HG03469 (cell line): ENCODE measurements at regions not wholly inside any gene's neighbourhood (a gene's known extent, or its start where the extent isn't known, plus 50 kb on each side); places are given as distances from the start of the nearest gene placed in this dataset.

ENCODE experiments used
- ATAC-seq: cut with Tn5 transposase; IDR thresholded peaks from one replicate; pipeline ENCODE4 v1.9.1; 2021; ENCODE audit warnings: mild to moderate bottlenecking, moderate library complexity, moderate number of reproducible peaks; ENCODE audit not compliant: unreplicated experiment

- ATAC-seq = no peak
These were observed 139.3 kb downstream of the IRF8 start for GRCh38 chr16:86037999-86038925.

DNA sequence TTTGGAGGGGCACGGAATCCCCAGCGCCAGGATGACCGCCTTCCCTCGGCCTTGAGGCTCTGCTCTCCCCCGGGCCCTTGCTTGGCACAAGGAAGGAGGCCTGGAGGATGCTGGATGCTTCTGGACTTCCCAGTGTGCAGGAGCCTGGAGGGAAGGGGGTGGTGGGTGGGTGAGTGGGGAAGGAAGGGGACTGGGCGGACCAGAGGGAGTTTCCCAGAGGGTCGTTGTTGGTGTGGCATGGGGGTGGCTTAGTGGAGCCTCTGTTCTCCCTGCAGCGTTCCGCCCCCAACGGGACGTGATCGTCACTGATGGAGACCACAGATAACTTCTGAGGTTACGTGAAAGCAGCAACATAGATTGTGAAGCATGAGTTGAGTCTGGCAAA, 140.0 kb downstream of the IRF8 start:
- ATAC-seq = no peak

GRCh38 chr16:86039606-86040005, 140.6 kb downstream of the IRF8 start:
- no peak for ATAC-seq

- no peak for ATAC-seq
These were observed 141.5 kb downstream of the IRF8 start for GRCh38 chr16:86040496-86040895.

- ATAC-seq = no peak
These were observed 142.3 kb downstream of the IRF8 start for GRCh38 chr16:86041215-86041614.

GRCh38 chr16:86041807-86042206, 142.8 kb downstream of the IRF8 start:
- no peak for ATAC-seq

- ATAC-seq = no peak
These were observed 143.4 kb downstream of the IRF8 start for GRCh38 chr16:86042393-86042792.

DNA sequence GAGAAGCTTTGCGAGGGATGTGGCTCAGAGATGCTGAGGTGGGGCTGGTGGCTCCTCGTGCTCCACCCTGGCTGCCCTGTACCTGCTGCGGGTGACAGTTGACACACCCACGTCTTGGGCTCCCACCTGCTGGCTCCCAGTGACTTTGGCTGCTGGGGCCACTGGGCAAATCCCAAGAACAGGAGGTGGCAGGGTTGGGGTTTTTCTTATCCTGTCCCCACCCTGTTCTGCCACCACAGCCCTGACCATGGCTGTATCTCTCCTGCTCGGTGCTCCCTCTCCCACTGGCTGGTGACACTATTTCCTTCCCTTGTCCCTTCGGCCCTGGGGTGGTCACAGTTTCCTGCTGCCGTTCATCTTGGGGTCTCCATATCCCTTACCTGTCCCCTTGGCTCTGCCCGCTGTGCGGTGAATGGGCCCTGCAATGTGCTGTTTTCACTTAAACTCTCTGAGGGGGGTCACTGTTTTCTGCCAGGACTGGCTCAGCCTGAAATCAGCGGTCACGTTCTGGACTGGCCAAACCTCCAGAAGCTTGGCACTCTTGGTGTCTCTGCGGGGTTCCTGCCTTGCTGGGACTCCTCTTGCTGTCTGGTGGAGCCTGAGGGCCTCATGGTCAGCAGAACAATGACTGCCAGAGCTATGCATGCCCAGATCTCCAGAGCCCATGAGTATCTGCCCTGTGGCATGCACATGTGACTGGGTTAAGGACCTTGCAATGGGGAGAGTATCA, 144.2 kb downstream of the IRF8 start:
- ATAC-seq = no peak

- no peak for ATAC-seq
These were observed 145.3 kb downstream of the IRF8 start for GRCh38 chr16:86044241-86044671.

- ATAC-seq = no peak
These were observed 146.1 kb downstream of the IRF8 start for GRCh38 chr16:86044881-86045590.

- ATAC-seq = no peak
These were observed 146.6 kb downstream of the IRF8 start for GRCh38 chr16:86045591-86045971.

GRCh38 chr16:86046026-86046425, 147.1 kb downstream of the IRF8 start:
- ATAC-seq = no peak

DNA sequence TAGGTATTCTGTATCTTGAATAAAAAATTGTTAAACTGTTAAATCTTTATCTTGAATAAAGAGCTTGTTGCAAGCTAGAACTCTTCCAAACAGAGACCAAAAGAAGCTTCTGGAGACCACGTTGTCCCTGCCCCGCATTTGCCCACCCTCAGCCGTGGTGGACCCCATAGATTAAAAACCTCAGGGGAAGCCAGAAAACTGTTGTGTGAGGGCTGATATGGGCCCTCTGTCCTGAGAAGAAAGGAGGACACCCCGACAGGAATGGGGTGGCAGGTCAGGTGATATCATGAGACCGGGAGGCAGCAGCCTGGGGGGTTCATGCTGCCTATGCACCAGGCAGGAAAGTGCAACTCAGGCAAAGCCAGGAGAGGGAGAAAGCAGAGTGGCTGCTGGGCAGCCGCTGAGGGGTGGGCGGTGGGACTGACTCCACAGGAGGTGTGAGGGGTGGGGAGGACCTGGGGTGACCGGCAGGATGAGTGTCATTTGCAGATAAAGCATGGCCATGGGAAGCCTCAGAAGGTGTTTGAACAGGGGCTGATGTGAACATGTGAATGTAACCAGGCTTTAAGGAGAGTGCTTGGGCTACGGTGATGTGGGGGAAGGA, 147.8 kb downstream of the IRF8 start:
- no peak for ATAC-seq

- no peak for ATAC-seq
These were observed 149.3 kb downstream of the IRF8 start for GRCh38 chr16:86048221-86048620.

DNA sequence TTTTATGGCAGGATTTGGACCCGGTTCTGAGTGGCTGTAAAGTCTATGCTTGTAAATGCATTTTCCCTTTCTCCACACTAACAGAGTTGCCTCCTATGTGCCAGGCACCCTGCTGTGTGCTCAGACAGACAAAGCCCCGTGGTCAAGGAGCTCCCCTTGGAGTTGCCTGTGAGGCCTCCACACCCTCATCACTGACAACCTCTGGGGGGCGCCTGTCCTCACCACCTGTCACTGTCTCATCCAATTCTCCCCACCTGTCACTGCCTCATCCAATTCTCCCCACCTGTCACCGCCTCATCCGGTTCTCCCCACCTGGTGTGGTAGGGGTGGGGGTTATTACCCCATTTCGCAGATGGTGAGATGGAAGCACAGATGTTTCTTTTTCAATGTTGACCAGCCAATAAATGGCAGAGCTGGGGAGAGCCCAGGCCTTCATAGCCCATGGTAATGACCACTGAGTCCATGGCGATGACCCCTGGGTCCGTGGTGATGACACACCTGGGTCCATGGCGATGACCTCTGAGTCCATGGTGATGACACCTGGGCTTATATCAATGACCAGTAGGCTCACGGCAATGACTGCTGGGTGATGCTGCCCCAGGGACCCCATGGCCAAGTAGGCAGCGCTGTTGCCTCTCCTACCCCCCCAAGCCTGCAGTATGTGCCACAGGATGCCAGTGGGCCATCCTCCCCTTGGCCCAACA, 150.1 kb downstream of the IRF8 start:
- no peak for ATAC-seq

DNA sequence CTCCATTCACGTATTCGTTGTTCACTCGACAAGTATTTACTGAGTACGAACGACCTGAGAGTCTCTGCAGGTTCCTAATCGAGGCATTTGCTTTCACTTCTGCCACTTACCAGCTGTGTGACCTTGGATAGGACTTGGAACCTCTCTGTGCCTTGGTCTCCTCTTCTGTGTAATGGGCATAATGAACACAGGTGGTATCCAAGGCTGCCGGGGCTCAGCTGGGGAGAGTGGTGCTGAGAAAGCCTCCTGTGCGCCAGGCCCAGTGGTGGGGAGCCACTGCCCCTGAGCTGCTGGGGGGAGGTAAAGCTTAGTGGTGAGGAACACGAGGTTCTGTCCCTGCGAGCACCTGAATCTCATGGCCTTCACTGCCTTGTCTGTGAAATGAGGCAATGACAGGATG, 150.7 kb downstream of the IRF8 start:
- no peak for ATAC-seq

DNA sequence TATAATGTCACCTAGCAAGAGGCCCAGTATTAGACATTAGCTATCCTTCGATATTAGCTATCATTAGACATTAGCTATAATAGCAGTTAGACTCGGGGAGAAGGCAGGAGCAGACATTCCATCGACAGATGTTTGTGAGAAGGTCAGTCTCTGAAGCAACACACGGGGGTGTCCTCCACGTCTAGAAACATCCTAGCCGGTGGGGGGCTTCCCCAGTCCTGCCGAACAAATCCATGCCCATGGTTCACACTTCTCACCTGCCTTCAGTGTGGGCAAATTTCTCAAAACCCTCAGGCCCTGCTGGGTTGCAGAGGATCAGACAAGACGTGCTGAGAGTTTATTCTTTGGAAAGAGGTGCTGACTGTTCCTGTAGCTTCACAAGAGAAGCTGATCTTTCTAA, 151.1 kb downstream of the IRF8 start:
- ATAC-seq = no peak

DNA sequence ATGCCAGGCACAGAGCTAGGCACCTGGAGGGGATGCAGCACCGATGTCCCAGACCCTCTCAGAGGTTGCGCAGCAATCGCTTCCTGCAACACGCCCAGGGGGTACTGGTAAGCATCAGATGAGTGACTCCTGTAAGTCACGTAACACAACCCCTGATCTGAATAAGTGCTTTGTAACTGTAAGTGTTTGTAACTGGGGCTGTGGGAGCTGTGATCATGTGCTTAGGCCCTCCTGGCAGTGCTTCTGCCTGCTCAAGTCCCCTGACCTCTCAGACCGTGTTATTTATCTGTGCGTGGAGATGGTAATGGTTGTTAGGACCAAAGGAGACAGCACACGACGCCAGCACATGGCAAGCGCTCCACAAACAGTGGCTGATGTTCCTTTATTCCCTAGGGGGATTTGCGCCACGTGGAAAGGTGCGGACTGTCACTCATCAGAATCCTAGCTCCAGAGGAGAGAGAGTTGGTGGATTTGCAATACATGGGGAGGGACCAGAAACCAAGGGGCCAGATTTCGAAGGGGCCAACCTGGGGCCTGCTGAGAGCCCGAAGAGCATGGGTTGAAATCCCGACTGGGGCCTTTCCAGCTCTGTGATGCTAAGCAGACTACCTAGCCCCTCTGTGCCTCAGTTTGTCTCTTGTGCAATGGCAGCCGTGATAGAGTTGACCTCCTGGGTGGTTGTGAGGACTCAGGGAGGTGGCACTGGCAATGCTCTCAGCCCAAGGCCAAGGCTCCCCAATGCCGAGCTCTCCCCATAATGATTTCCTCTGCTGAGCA, 151.8 kb downstream of the IRF8 start:
- no peak for ATAC-seq

DNA sequence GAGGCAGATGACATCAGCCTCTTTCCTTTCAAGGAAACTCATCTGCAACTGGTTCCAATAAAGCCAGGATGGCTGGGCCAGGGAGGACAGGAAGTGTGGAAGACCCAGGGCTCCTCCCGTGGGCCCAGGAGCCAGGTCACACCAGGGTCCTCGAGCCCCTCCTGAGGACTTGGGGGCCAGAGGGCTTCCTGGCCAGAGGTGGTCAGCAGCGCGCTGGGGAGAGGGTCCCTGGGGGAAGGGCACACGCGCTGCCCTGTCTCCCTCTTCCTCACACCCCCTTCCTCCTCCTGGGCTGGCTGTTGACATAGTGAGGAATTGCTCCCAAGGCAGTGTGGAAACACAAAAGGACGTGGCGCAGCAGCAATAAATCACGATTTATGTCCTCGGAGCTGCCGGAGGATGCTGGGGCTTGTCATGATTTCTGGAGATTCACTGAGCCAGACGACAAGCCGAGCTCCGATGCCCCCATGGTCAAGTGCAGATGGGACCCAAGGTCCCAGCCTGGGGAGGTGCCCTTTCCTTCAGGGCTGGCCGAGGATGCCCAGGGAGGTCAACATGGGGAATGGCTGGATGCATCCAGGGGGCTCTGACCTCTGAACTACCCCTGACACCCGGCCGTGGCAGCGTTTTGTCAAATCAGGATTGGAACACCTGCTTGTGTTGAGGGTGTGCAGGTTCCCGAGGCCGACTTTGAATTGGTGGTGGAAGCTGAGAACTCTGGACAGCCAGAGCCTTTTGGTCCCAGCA, 152.6 kb downstream of the IRF8 start:
- no peak for ATAC-seq
